Gastrocnemius medialis (tissue), 4 donors: ENCODE measurements at regions not wholly inside any gene's neighbourhood (a gene's known extent, or its start where the extent isn't known, plus 50 kb on each side); places are given as distances from the start of the nearest gene placed in this dataset.
A peak's percentile ranks its signal among the peaks of the same experiment; 100 is the strongest.

Source experiments
- CTCF ChIP-seq, 5 experiments: fragments of 450-650 bp in 3 of 5; fragments of 200-600 bp in 2 of 5; sonication (generic) in 2 of 5; IDR thresholded peaks in 4 of 5; conservative IDR thresholded peaks in 1 of 5; 1 replicate in 4 of 5; 2 replicates in 1 of 5; pipeline ENCODE4 v1.5.1; 2016 to 2019; ENCODE audit warnings: antibody characterized with exemption in 5 of 5, mild to moderate bottlenecking in 3 of 5, moderate library complexity in 3 of 5
- POLR2A ChIP-seq, 2 donors: fragments of 450-650 bp; IDR thresholded peaks; one replicate each; pipeline ENCODE4 v1.6.1; 2017; ENCODE audit warnings: antibody characterized with exemption in 2 of 2, mild to moderate bottlenecking in 2 of 2, moderate library complexity in 2 of 2

- TF ChIP-seq CTCF (IDR thresholded peaks at IDR 0.05 in 4 of 5, conservative IDR thresholded peaks at IDR 0.05 in 1 of 5) (peak; percentile 70 to 94 (median 80)), POLR2A (IDR thresholded peaks at IDR 0.05) (no peak)
These were observed 368.4 kb upstream of the CCNH start for GRCh38 chr5:87780831-87781760.
